ENCODE measurements at regions not wholly inside any gene's neighbourhood (a gene's known extent, or its start where the extent isn't known, plus 50 kb on each side); places are given as distances from the start of the nearest gene placed in this dataset.

- TF ChIP-seq CTCF (IDR thresholded peaks at IDR 0.05; ENCODE audit: insufficient read depth, low read length, poor library complexity, severe bottlenecking) (no peak), EZH2phosphoT487 (conservative IDR thresholded peaks at IDR 0.05; ENCODE audit: low read length) (no peak)
These were observed 56.5 kb upstream of the GZMB start for GRCh38 chr14:24690492-24690891.
